ENCODE measurements at regions not wholly inside any gene's neighbourhood (a gene's known extent, or its start where the extent isn't known, plus 50 kb on each side); places are given as distances from the start of the nearest gene placed in this dataset.
A peak's percentile ranks its signal among the peaks of the same experiment; 100 is the strongest.

DNA sequence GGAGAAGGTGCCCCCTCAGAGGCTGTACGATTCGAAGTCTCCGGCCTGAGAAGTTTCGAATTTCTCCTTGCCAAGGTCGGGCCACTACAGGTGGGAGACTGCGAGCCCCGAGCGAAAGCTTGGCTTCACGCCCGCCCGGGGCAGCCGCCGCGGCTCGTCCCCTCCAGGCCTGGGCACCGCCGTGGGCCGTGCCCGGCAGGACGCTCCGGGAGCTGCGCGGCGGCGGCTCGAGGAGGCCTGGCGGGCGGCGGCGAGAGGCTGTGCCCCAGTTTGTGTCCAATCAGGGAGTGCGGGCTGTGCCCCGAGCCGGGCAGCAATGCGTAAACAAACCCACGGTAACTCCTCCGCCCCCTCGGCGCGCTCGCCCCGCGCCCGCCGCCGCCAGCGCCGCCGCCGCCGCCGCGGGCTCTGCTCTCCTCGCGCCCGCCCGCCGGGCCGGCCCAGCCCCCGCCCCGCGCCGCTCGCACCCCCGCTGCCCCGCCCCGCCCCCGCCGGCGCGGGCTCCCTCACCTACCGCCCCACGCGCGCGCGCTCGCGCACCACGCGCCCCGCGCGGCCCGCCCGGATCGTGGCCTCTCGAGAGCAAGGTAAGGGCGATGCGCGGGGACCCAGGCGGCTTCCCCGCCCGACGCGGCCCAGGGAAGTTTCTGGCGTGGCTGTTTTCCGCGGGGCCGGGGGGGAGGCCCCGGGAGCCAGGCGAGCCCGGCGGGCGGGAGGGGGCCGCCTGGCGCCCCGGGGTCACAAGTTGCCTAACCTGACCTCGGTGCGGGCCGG, 57.8 kb upstream of the PCGF5 start:
- TF ChIP-seq, protein P1, sequence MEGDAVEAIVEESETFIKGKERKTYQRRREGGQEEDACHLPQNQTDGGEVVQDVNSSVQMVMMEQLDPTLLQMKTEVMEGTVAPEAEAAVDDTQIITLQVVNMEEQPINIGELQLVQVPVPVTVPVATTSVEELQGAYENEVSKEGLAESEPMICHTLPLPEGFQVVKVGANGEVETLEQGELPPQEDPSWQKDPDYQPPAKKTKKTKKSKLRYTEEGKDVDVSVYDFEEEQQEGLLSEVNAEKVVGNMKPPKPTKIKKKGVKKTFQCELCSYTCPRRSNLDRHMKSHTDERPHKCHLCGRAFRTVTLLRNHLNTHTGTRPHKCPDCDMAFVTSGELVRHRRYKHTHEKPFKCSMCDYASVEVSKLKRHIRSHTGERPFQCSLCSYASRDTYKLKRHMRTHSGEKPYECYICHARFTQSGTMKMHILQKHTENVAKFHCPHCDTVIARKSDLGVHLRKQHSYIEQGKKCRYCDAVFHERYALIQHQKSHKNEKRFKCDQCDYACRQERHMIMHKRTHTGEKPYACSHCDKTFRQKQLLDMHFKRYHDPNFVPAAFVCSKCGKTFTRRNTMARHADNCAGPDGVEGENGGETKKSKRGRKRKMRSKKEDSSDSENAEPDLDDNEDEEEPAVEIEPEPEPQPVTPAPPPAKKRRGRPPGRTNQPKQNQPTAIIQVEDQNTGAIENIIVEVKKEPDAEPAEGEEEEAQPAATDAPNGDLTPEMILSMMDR (IDR thresholded peaks at IDR 0.05), result no peak
- peak in 1 of 2 donors; percentile 82 for TF ChIP-seq POLR2A (IDR thresholded peaks at IDR 0.05)
